Activated CD4-positive, alpha-beta T cell treated with anti-CD3 and anti-CD28 coated beads, Interleukin-2, Interleukin-4, amounts not matched to agents 100 ng/mL and 50 ng/mL, durations not matched to agents 16 hours and 8 hours (primary cell): ENCODE measurements at regions not wholly inside any gene's neighbourhood (a gene's known extent, or its start where the extent isn't known, plus 50 kb on each side); places are given as distances from the start of the nearest gene placed in this dataset.

Source experiments
- DNase-seq: peaks from one replicate; pipeline ENCODE4 v3.0.0-alpha.2; 2020; ENCODE audit warnings: low spot score

DNA sequence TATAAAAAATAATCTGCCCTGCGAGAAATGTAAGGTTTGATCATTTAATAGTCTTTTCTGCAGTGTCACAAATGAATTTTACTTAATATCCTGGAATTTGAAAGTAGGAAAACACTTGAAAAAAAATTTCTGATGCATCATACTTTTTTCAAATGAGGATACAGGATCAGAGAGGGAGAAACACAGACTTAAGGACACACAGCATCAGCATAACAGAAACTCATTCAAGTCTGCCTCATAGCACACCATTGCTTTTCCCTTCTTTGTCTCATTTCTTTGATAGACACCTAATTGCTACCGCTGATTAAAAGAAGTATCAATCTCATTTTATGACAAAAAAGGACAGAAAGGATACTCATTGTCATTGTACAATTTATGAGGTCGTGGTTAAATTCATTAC, 319.0 kb downstream of the TMEM114 start:
- DNase-seq: no peak

DNA sequence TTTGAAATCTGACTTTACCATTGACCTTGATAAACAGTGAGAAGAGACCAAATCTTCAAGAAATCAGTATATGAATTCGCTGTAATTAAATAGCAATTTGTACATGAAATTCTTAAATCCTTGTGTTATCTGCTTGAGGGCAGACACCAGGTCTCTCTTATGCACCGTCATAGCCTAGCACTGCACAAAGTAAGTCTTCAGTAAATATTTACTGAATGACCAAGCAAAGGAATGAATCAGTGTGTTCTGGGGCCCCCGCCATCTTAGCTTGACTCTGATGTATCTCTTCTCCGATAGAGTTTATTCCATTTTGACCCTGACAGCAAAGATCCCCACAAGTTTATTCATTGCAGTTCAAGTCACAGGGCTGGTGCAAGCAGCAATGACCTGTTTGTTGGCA, 328.0 kb downstream of the TMEM114 start:
- no peak for DNase-seq

DNA sequence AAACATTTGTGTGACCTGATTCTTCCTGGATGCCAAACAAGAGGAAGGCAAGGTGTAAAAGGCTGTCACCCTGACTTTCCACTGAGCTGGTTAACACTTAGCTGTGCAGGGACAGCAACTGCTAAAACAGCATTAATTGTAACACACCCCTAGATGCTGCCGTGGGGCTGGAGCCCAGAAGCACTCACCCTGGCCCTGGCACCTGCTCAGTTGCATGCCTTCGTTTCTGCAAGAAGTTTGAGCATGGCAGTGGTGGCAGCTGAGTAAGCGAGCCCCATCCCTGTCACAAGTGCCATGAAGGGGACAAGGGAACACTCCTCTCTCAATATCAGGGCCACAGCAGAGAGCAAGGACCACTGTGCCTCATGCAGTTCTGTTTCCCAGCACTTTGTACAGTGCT, 330.2 kb downstream of the TMEM114 start:
- no peak for DNase-seq

DNA sequence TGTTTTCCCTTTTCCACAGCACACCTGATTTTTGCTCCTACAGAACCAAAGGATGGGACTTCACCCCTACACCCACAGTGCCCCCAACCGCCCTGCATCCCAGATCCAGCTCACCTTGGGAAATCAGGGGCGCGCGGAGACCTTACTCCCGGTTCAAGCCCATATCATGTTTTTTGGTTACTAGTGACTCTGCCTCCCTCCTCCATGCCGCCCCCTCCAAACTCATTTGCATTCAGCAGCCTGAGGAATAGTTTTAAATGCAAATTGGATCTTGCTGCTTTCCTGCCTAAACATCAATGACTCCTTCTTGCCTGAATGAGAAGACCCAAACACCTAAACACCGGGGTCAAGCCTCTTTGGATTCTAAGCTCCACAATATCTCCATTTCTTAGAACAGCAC, 331.8 kb downstream of the TMEM114 start:
- DNase-seq: no peak

DNA sequence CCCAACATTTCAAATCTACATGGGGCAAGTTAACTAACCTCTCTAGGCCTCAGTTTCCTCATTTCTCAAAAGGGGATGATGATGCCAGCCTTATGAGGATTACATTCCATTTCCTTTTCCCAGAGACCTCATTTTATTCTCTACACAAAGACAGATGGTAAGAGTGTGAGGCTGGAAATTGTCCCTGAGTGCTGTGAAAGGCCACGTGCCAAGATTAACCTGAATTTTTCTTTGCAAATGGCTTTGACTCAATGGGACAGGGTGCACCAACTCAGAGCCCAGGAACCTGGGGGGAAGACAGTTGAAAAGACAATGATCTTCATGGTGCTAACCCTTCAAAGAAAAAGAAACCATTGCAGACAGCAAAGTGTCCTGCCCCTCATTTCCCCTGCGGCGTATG, 332.8 kb downstream of the TMEM114 start:
- DNase-seq: no peak

DNA sequence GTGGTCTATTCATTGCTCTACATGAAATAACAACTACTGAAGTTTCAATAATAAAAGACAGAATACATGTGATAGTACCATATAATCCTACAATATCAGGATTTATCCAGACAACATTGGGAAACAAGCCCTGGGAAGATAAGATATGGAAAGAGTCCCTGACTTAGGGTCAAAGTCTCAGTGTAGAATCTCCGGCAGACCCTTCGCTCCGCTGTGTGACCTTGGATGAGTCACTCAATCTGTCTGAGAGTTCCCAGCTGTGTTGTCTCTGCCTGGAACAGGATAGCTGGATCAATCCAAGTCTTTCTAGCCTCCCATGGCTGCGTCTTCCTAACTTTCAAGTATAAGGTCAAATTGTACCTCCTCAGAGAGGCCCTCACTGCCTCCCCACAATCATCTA, 335.9 kb downstream of the TMEM114 start:
- no peak for DNase-seq

DNA sequence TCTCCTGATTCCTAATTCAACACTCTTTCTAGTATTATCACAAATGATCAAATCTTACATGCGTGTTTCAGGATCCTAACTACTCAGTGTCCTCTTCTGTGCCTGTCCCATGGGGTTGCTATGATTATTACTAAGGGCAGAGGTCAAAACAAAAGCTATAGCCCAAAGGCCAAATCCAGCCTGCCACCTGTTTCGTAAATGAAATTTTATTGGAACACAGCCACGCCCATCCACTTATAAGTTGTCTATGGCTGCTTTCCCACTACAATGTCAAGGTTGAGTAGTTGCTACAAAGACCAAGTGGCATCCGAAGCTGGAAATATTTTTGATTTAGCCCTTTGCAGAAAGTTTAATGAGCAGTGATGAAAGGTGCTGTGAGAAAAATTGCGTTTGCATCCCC, 336.6 kb downstream of the TMEM114 start:
- DNase-seq: no peak

DNA sequence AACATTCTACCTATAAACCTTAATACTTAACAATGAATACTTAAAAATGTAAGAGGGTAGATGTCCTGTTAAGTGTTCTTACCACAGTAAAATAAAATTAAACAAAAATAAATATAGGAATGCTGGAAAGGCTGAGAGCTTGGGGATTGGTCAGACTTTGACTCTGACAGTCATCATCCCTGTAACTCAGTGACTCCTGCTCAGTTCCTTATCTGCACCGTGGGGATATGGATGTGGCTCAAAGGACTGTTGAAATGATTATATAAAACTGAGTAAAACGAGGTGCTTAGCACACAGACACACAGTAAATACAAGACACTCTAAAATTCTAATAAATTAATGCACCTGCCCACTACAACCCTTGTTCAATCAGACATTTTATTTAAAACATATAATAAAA, 338.6 kb downstream of the TMEM114 start:
- DNase-seq: no peak

DNA sequence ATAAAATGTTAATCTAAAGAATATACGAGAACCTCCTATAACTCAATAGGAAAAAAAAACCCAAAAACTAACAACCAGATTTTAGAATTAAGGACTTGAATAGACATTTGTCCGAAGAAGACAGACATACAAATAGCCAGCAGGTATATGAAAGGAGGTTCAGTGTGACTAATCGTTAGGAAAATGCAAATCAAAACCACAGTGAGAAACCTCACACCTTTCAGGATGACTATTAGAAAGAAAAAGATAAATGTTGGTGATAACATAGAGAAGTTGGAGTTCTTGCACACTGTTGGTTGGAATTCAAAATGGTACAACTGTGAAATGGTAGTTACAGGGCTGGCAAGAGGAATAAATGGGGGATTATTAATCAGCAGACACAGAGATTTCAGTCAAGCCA, 339.0 kb downstream of the TMEM114 start:
- DNase-seq: peak; percentile 27

DNA sequence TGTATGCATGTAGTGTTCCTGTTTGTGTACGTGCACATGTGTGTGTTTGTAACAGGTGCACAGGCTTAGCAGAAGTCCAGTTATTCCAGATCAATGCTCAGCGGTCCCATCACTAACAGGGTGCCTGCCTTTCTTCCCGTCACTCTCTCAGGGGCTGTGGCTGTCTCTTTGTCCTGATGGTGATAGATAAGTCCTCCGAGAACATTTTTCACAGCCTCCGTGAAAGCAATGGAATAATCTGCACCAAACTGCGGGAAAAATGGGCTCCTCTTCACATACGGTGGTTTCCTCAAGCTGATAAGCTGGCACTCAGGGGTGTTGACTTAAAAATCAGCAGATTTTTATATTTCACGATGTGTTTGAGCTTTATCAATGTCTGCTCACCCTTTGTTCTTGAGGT, 342.3 kb downstream of the TMEM114 start:
- DNase-seq: no peak

DNA sequence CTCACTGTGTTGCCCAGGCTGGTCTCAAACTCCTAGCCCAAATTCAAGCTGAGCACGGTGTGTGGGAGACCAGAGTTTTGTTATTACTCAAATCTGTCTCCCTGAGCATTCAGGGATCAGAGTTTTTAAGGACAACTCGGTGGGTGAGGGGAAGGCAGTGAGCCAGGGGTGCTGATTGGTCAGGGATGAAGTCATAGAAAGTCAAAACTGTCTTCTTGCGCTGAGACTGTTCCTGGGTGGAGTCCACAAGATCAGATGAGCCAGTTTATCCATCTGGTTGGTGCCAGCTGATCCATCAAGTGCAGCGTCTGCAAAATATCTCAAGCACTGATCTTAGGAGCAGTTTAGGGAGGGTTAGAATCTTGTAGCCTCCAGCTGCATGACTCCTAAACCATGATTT, 346.3 kb downstream of the TMEM114 start:
- no peak for DNase-seq

DNA sequence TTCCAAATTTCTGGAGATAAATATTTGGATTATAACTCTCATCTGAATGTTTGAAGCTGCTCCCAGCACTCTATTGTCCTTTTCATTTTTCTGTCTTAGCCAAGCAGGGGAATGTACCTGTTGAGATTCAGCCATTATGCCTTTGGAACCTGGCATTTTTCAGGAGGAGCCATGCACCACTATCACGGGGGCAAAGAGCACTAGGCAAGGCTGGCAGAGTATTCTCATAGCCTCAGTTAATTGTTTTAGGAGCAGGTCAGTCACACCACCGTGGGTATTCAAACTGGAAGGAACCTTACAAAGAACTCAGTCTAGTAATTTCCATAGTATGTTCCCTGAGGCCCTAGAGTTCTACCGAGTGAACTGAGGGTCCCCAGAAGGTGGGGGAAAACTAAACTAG, 348.9 kb downstream of the TMEM114 start:
- no peak for DNase-seq

DNA sequence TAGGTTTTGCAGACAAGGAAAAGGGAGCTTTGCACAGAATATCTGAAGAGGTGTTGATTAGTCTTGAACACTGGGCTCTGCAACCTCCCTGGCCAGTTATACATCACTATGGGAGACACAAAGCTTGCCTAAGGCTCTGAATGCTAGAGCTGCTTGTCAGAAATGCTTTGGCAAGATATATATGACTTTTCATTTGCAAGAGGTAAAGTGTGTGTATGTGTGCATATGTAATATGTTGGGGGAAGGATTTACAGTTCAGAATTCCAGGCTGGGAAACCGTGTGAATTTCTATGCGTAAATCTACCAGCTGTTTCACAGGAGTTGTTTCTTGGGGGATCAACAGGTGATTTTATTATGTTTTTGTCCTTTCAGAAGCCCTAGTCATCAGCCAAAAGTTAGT, 350.9 kb downstream of the TMEM114 start:
- no peak for DNase-seq

DNA sequence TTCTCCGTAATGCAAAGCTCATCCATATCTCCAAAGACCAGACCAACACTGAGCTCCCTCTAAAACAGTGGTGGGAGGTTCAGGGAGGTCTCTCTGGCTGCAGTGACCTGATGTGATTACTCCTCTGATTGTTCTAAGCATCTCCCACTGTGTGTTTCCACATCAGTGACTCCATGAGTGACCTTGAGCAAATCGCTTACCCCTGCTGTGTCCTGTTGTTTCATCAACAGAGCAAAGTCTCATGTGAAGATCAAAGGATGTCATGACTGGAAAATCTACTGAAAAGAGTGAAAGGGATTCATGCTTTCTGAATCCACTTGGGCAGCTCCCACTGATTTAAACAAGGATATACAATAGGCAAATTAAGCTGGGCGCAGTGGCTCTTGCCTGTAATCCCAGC, 352.9 kb downstream of the TMEM114 start:
- DNase-seq: no peak

DNA sequence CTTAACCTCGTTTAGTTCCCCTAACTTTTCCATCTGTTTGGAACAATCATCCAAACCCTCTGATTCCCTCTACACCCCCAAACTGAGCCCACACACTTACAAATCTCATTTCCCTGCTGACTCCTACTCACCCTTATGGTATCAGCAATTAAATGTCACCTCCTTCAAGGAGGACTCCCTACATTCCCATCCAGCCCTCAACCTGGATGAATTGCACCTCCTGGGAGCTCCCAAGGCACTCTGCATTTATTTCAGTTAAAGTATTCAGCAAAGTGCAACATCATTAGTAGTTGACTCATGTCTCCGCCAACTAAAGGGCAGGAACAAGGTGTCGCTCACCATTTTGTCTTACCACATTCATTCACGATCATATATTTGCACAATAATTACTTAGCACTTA, 353.5 kb downstream of the TMEM114 start:
- DNase-seq: no peak

DNA sequence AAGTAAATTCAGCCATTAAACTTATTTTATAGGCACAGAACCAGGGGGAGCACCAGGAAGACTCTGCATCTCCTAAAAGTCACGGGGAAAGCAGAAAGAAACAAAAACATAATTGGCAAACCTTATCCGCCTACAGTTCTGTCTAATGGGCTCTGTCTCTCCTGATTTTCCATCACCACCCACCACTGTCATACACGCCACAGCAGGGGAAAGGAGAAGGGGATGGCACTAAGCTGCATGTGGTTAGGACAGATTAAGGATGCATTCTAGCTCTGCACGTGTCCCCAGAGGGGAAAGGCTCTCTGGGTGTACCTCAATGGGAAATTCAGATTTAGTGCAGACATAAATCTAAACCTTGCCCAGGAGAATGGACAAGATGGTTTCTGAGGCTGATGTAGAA, 359.8 kb downstream of the TMEM114 start:
- DNase-seq: no peak

DNA sequence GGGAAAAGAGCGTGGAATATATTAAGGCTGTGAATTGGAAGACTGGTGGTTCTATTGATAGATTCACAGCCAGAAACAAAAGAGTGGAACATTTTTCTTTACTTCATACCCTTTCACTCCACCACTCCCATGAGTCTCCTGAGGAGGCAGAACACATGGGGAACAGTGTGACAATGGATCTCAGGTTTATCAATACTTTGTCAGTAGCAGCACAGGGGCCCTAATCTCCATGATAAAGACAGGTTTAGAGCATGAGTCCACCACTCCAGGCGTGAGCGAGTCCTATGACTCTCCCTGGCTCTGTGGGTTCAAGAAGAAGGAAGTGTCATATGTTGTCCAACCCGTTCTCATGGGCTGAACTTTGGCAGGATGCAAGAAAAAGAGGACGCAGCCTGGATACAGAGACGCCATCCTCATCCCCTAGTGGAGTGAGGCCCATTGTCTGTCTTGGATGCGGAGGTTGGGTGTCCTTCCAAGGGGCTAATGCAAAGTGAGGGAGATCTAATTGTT, 361.2 kb downstream of the TMEM114 start:
- no peak for DNase-seq

DNA sequence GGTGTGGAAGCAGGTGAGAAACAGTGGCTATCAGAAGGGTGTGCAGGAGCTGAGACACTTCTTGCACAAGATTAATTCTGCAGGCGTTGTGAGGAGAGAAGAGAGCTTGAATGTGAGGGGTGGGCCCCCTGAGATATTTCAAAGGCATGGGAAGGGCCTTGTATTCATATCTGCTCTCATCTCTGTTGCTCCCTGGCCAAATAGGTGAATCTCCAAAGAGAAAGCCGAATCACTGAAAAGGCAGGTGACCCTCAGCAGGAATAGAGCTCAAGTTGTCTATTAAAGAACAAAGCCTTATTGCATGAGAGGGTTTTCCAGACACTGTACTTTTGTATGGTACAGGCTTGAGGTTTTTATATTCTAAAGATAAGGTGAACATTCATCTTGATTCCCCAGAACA, 373.1 kb downstream of the TMEM114 start:
- DNase-seq: no peak

DNA sequence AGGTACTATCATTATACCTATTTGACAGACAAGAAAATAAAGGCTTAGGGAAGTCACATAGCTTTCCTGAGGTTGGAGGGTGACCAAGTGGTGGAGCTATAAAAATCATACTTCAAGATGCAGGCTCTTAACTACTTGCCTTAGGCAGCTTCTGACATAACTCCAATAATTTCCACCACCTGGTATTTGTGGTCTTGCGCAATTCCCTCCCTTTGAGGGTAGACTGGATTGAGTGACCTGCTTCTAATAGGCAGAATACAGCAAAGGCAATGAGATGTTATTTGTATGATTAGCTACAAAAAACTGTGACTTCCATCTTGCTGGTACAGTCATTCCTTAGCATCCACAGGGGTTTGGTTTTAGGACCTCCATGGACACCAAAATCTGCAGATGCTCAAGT, 385.5 kb downstream of the TMEM114 start:
- no peak for DNase-seq

DNA sequence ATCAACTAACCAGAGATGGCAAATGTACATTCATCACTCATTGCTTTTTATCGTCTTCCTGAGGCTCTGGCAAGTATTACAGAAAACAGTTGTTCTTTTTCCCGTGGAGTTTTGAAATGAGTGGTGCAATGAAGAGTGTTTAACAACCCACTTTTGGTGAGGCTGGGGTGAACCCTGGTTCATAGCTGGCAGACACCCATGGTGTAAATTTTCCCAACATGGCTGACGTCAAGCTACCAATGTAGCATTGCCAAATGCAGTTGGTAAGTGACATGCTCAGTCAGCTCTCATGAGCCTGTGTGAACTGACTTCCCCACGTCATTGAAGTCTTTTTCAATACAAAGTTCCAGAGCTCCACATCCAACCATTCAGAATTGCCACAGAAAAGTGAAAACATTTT, 386.2 kb downstream of the TMEM114 start:
- DNase-seq: no peak

DNA sequence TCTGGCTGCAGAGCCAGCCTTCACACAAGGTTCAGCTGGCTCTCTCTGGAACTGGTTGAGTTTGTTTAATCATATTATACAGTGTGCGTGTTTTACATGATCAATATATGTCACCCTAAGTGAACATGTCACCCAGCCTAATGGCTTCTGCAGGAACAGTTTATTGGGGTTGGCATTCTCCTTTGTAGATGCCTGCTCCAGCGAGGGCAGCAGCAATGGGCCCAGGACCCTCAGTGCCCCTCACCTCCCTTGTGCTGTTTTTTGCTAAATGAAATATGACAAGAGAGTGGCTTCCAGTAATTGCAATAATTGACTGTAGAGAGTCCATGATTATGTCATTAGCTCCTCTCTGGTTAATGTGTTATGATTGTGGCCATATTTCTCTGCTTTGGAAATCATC, 387.2 kb downstream of the TMEM114 start:
- no peak for DNase-seq

DNA sequence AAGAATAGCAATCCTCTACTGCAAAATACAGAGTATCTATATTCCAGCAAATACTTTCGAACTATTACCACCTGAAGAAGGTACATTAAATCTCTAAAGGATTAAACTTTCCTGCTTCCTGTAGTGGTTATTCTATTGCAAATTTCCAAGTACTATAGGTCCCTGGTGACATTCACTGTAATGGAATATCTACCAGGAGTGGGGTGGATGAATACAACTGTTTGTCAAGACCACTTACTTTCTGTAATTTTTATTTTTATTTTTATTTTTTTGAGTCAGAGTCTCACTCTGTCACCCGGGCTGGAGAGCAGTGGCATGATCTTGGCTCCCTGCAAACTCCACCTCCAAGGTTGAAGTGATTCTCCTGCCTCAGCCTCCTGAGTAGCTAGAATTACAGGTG, 389.5 kb downstream of the TMEM114 start:
- no peak for DNase-seq

DNA sequence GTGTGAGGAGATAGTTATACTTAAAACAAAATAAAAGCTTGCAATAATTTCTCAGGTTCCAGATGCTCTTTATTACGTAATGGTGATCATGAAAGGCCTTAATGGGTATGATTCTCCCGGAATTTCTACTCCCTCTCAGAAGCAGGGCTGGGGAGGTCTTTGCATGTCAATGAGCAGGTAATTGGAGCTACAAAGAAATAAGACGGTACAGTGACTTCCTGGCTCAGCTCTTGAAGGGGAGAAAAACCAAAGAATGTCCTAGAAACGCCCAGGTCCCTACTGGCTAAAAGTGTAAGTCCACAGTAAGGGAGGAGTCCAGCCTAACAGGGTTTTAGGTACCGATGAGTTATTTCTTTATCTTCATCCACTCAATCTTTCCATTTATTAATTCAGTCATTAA, 390.9 kb downstream of the TMEM114 start:
- no peak for DNase-seq

DNA sequence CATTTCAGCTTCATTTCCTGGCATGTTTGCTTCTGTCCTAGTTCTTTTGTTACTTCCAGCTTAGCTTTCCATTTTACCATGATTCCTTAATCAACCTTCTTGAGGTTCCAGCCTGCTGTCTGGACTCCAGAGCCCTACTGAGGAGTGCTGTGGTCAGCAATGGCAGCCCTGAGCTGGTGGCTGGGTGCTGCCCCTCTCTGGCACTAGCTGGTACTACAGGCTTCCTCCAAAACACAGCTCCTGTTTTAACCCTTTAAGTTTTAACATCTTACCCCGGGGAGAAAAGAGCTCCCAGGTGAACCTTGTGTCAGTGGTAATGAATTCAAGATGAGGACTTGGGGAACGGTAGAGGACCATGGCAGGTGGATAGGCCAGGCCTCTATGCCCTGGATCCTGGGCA, 395.5 kb downstream of the TMEM114 start:
- no peak for DNase-seq

DNA sequence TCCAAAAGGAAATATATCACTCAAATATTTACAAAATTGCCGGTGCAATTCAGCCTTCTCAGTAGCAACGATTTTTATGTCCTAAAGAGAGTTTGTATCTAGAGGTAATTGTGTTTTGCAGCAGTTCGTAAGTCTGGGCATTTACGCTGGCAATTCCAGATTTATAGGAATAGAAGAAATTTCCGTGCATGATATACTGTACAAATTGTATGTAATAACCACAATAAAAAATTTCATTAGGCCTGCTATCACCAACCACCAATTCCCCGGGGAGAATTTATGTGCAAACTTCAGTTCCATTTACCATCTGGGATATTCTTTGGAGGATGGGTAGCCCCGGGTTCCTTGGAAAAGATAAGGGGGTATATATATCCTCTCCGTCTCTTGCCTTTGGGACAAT, 401.5 kb downstream of the TMEM114 start:
- no peak for DNase-seq
